HPDE6-E6E7 (cell line): ENCODE measurements at regions not wholly inside any gene's neighbourhood (a gene's known extent, or its start where the extent isn't known, plus 50 kb on each side); places are given as distances from the start of the nearest gene placed in this dataset.

ENCODE experiments used
- DNase-seq: peaks from one replicate; pipeline ENCODE4 v3.0.0; 2011; ENCODE audit warnings: missing footprints; ENCODE audit errors: extremely low spot score

GRCh38 chr5:92418341-92418740 is 1035.2 kb upstream of the ARRDC3 start:
- DNase-seq = no peak

DNA sequence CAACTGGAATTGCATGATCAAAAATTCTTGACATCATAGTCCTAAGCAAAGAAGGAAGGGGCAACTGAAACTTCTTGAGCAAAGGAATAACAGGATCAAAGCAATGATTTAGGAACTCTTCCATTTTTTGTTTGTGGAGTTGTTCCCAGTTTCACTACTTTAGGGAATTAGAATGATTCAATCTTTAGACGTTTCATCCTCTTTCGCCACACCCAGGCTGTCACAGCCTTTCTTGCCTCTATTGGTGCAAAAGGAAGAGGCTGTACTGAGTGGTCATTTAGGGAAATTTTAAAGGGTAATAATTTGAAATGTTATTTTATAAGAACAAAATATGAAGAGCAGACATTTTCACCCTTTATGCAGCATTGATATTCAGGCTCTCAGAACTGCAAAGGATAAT is 1026.0 kb upstream of the ARRDC3 start:
- DNase-seq = no peak

DNA sequence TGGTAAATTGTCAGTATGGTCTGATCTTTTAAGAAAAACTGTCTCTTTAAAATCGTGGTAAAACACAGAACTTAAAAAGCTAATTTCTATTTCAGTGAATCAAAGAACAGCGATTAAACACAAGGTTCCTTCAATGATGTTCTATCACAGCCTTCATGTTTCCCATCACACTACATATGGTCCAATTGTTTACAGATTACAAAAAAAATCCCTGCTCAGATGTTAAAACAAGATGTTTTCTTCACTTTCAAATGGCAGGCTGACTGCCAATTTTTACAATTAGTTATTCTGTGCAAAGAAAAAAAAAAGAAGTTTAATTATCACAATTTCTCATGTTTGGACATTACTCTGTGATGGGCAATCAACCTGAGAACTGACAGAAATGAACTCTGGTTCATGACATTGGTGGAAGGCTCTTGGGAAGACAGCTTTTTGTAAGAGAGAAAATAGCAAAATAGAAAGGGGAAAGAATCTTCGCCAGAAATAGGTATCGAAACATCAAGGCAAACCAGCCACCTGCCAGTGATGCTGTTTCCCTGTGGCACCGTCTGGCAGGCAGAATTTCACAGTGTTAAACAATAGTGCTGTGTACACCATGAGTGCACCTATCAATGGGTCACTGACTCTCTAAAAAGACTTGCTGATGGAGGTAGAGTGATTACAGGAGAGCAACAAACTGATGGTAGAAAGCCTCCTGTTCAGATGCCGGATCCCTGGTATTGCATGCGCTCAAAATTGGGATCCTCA is 1020.0 kb upstream of the ARRDC3 start:
- DNase-seq = no peak

DNA sequence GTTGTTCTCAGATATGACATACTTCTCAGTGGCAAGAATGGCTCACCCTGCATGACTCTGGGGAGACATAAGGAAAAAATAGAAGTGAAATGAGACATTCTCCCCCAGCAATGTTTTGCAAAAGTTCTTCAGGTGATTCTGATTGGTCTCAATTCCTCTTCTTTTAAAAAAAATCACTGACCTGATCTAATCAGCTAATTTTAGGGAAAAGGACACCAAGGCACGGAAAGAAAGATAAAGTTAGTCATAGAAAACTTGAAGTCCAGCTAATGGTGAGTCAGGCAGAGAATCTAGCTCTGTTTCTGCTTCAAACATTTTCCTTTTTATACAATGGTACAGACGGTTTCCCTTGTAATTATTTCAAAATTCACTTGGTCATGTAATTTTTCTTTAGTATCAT is 1018.9 kb upstream of the ARRDC3 start:
- no peak for DNase-seq

DNA sequence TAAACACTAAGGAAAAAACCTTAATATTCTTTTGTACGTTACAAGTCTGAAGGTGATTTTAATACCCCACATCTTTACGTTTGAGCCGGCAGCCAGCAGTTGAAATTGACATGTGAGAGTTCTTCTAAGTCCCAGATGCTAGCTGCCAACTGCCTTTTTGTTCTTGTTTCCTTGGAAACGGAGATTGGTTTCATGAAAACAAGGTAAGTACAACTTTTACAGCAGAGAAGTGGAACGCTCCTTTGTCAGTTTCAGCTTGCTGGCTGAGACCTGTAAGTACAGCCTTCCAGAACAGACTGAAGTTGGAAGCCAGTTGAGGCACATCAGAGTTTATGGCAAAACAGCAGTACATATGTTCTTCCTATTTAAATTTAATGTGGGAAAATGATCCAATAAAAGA is 1018.4 kb upstream of the ARRDC3 start:
- no peak for DNase-seq

DNA sequence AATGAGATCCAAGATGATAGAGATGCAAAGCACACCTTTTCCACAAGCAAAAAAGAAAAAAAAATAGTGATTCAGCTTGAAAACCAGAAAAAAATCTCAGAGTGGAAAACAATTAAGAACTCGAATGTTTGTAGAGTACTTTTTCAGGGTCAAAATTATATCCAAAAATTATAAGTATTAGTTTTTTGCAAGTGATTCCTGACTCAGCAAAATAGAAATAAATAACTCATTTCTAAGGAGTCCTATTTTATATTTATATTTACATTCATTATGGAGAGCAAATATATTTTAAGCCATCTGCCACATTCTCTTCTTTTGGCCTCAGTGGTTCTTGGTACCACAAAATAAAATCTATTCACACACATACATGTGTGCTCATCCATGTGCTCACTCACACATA is 1011.8 kb upstream of the ARRDC3 start:
- no peak for DNase-seq

DNA sequence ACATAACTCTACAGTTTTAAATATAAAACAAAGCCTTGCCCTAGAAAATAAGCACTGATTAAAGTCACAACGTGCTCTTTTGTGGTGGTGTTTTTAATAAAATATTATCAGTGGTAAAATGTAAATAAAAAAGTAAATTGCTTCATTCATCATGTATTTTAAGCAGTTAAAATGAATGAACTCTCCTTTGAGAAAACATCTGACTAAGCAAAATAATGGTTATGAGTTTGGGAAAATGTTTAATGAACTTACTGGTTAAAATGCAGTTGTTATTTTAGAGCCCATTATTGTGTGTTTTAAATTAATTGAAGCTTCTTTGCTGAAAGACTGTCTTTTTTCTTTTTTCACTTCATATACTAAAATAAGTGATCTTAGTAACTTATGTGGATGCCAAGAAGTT is 1007.5 kb upstream of the ARRDC3 start:
- no peak for DNase-seq

DNA sequence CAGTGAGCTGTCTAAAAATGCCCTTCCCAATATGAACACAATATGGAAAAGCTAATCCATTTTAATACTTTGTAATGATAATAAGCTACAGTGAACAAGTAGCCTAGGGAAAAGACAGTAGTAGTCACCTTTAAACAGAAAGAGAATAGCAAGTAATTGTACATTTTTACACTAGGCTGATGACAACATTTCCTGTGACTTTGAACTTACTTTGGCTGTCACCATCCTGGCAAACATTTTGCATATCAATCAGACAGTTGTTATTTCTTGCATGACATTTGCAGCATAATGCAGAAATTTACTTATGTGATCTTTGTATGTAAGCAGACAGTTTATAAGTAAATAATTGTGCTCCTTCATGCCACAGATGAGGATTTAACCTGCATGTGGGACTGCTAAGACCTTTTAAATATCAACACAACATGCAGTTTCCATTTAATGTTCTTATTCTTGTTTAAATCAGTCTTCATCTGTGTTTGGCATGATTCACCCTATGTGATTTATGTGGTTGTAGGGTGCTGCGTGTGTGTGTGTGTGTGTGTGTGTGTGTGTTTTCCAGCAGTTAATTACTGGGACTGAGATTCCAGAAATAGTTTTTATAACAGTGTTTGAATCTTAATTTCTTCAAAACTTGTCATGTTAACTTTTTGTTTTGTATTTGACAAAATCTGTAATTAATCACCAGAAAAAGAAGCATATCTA is 997.1 kb upstream of the ARRDC3 start:
- DNase-seq = no peak

DNA sequence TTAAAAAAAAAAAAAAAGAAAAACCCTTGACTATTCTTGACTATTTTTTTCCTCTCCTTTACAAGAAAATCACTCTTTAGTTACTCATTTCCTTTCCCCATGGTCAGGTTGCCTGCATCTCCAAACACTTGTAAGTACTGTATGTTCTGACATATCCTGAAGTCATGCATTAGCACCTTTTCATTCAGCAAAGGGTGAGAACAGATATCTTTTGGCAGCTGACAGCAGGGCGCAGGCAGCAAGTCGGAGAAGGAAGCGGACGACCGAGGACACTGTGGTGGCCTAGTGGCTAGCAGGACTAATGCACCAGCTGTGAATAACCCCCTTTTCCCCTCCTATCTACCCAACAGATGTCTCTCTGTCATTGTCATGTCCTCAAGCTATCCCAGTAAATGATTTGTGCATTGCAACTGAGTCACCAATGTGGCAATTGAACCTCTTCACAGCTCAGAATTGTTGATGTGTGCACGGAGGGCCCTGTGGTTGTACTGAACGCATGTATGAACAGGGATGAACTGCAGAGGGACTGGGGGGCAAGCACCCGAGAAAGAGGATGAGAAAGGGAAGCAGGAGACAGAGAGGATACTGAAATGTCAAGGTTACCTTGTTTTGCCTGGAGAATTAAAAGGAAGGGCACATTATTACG is 996.0 kb upstream of the ARRDC3 start:
- peak; percentile 4 for DNase-seq

- DNase-seq = no peak
These were observed 991.7 kb upstream of the ARRDC3 start for GRCh38 chr5:92374859-92375258.

GRCh38 chr5:92372766-92373165 is 989.6 kb upstream of the ARRDC3 start:
- peak; percentile 21 for DNase-seq

- no peak for DNase-seq
These were observed 988.7 kb upstream of the ARRDC3 start for GRCh38 chr5:92371889-92372235.

GRCh38 chr5:92371171-92371888 is 988.2 kb upstream of the ARRDC3 start:
- DNase-seq = no peak

DNA sequence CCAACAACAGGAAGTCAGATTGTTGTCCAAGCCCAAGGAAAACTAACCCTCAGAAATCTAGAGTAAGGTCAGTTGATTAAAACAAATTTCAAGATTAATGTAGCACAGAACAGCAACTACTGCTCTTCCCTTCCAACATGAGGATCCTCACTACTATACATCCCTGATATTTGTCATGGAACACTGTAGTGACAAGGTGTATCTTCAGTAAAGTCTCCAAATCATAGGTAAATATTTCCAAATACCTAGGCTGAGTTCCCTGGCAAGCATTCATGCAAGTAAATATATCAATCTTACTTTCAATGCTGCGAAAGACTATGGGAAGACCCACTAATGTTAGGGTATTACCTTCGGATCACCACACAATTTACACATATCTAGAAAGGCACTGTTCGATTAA is 986.9 kb upstream of the ARRDC3 start:
- no peak for DNase-seq

GRCh38 chr5:92369587-92369986 is 986.5 kb upstream of the ARRDC3 start:
- no peak for DNase-seq

DNA sequence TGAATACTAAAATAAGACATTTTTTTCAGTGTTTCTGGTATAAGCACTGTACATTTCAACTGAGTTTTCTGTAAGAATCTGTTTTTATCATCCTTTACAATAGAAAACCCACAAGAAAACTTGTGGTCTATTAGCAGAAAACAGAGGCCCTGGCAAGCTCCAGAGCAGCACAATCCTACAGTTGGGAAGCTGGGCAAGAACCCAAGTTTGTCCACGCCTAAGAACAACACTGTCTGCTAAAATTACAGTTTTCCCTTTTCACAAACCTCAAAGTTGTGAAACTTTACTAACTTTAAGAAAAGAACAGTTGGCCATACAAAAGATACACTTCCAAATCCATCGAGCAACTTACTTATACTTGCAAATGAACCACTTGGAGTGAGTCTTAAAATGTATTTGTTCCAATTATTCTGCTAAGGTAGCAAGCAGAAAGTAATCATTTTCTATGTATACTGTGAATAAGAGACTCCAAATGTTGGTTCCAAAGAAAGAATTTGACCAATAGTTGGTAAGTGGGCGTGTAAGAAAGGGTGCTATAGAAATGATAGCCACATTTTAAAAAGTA is 982.0 kb upstream of the ARRDC3 start:
- DNase-seq = no peak

GRCh38 chr5:92353107-92354030 is 970.3 kb upstream of the ARRDC3 start:
- DNase-seq = no peak

GRCh38 chr5:92337772-92338234 is 954.7 kb upstream of the ARRDC3 start:
- peak; percentile 2 for DNase-seq

DNA sequence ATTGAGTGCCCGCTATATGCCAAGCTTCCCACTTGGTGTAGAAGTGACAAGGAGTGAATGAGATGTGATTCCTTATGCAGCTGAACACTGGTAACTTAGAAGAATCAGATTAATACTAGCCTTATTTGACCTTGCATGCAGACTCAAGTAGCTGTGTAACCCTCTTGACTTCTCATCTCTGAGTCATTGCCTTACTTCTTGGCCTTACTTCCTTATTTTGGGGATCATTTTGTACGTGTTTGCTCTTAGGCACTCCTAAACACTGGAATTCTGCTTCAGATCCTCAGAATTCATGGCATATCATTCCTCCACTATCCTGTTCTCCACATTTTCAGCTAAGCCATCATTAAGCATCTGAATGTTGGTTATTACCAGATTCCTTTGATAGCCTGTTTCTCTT is 948.9 kb upstream of the ARRDC3 start:
- DNase-seq = peak; percentile 17

- no peak for DNase-seq
These were observed 947.2 kb upstream of the ARRDC3 start for GRCh38 chr5:92330365-92330764.

DNA sequence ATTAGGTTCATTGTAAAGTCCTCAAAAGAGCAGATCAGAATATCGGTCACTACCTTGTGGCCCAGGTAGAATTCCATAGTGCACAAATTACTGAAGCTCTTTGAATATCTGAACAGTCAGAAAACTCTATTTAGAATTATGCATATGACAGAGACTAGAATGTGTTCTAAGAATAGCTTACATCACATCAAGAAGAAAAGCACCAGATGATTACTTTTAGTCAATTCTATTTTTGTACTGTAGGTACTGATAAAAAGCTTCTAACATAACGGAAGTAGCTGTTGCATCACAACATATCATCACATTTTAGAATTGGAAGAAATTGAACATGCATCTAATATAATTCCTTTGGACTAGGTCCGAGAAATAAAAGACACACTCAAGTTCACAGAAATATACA is 946.6 kb upstream of the ARRDC3 start:
- DNase-seq = no peak
